Kasumi-1 (cell line): ENCODE measurements at regions not wholly inside any gene's neighbourhood (a gene's known extent, or its start where the extent isn't known, plus 50 kb on each side); places are given as distances from the start of the nearest gene placed in this dataset.

Source experiments
- DNase-seq, 2 experiments: peaks; one replicate each; lab custom pipeline; 2025; lab: John Stamatoyannopoulos, UW

- DNase-seq: no peak
These were observed 380.6 kb upstream of the C2CD4B start for GRCh38 chr15:62545467-62546227.

DNA sequence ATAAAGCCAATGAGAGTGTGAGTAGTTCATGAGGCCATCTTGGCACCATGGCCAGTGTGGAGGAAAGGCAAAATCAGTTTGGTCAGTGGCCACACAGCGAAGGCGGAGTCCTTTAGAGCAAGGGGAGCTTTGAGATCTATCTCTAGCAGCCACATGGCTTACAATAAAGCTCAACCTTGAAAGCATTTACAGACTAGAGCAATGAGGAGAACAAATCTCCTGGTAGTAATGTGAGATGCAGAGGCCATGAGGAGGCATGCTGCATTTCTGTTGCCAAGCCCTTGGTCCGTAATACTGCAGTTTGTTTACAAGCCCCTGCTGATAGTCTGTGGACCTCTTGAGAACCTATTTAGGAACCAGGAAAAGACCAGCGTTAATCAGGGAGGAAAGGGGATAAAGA, 381.5 kb upstream of the C2CD4B start:
- no peak for DNase-seq

- no peak for DNase-seq
These were observed 382.5 kb upstream of the C2CD4B start for GRCh38 chr15:62547584-62547983.

DNA sequence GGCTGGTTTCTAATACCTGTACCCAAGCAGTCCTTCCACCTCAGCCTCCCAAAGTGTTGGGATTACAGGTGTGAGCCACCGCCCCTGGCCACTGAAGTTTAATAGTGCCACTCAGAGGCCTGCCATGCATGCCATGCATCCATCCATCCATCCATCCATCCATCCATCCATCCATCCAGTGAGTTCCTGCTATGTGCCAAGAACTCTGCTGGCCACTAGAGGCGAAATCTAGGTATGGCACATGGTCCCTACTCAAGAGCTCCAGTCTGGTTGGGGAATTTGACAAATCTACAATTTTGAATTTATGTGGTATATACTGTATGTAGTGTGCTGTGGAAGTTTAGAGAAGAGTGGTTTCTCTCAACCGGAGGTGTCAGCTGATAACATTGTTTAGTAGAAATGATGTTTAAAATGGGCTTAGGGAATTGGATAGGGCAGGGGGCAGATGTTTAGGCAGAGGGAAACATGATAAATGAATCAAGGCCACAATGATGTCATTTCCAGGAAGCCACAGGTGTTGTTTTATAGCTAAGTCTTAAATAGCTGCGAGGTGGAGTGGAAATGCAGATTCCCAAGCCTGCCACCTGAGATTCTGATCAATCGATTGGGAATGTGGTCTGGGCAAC, 384.4 kb upstream of the C2CD4B start:
- peak; percentile 16 to 34 for DNase-seq

DNA sequence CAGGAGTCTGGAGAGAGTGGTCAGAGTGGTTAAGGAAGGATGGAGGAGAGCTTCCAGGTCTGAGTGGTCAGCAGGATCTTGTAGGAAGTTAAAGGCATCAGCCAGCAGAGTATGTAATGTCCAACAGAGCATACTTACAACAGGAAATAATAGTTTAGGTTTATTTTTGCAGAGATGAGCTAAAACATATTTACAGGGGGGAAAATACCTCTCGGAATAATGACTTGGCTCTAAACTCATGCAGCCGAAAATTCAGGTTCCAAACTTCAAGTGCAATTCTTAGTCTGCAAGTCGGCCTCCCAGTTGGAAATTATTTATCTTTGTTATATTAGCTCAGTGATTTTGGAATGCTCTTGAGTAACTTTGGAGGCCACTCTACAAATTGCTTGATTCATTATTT, 385.0 kb upstream of the C2CD4B start:
- no peak for DNase-seq

GRCh38 chr15:62552444-62552843, 387.4 kb upstream of the C2CD4B start:
- DNase-seq: no peak

DNA sequence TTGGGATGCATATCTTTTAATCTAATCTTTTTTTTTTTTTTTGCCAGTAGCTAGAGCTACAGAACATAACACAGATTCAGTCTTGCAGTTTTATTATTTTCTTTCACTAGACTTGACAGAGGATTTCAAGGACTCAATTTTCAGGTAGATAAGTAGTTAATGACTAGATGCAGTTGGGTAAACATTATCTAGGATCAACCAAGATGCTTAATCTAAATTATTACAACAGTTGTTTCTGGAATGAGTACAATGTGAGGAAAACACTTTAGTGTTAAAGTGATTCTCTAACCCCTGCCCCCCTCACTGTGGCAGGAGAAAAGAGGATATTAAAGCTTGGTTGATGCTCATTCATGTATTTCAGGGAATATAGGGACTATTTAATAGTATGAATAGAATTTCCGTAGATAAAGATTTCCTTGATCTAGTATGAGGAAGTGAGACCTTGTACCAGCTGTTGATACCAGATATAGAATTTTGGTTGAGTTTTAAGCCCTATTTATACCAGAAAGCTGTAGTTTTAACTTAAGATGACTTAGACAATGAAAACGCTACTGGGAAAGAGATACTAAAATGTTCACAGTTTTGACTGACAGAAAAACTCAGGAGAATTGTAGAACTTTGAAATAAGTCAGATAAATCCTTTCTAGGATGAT, 389.0 kb upstream of the C2CD4B start:
- no peak for DNase-seq

GRCh38 chr15:62558640-62559380, 393.7 kb upstream of the C2CD4B start:
- DNase-seq: no peak

GRCh38 chr15:62559381-62559733, 394.3 kb upstream of the C2CD4B start:
- no peak for DNase-seq

GRCh38 chr15:62561059-62561519, 396.0 kb upstream of the C2CD4B start:
- no peak for DNase-seq

GRCh38 chr15:62561571-62561970, 396.5 kb upstream of the C2CD4B start:
- no peak for DNase-seq

GRCh38 chr15:62564886-62565633, 400.0 kb upstream of the C2CD4B start:
- DNase-seq: no peak

GRCh38 chr15:62565634-62566026, 400.5 kb upstream of the C2CD4B start:
- DNase-seq: no peak

DNA sequence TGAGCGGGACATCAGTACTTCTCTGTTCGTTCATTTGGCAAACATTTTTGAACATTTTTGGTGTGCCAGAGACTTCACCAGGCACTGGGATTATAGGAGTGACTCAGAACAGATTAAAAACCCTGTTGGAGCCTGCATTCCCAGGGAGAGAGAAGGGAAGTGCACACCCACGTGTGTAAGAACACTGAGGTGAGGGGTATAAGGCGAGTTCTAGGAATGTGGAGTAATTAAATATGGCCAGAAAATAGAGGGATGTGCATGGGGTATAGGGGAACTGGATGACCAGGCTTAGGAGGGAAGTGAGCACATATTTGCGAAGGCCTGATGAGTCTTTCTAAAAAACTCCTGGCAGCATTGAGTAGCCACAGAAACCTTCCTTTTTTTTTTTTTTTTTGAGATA, 401.2 kb upstream of the C2CD4B start:
- no peak for DNase-seq

DNA sequence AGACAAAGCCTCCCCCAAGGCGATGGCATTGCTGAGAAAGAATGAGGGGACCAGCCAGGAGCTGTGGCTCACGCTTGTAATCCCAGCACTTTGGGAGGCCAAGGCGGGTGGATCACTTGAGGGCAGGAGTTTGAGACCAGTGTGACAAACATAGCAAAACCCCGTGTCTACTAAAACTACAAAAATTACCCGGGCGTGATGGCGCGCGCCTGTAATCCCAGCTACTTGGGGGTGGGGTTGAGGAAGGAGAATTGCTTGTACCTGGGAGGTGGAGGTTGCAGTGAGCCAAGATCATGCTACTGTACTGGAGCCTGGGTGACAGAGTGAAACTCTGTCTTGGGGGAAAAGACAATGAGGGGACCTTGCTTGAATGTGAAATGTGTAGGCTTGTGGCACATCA, 402.4 kb upstream of the C2CD4B start:
- DNase-seq: no peak

- DNase-seq: no peak
These were observed 402.9 kb upstream of the C2CD4B start for GRCh38 chr15:62568004-62568403.

DNA sequence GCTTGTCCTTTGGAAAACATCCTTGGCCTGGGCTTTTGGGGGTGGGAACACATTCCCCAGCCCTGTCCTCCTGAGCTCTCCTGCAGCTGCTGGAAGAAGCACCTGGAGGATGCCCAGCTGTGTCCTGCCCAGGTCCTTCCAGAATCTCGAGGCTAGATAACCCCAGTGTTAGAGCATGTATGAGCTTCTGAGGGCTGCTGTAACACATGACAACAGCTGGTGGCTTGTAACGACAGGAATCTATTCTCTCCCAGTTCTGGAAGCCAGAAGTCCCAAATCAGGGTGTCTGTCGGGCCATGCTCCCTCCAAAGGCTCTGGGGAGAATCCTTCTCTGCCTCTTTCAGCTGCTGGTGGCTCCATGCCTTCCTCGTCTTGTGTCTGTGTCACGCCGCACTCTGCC, 403.6 kb upstream of the C2CD4B start:
- DNase-seq: no peak

DNA sequence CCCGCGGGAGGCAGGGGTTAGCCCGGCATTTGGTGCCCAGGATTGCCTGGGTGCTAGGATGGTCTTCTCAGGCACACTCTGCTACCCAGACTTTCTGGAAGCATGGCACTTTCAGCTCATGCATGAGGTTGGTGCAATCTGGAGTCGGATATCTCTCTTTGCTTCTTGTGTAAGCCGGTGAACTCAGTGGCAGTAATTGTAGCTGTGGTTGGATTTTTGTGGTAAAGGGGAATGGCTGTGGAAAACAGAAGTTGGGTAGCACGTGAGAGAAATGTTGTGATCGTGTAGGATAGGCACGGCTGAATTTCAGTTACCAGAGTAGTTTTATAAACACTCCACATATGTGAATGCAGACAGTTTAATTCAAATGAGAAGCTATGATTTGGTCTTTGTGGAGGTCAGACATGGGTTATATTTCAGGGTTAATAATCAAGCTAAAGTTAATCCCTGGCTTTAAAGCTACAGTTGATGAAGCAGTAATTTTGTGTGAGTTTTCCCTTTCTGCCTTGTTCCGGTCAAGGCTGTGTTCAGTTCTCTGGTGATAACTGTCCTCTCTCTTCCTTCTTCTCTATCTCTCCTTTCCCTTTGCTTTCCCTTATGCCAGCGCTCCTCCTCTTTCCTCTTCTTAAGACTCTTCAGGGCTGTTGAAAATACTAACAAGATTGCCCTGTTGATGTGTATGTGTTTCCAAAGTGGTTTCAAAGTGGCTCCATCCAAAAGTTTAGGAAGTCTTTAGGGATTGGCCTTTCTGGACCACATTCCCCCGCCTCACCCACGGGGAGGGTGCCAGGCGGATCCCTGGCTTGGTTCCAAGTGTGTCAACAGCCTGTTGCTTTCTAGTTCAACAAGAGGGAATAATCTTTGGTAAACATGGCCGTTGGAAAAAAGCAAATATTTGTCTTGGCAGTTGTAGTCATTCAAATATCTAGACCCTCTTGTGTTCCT, 404.6 kb upstream of the C2CD4B start:
- DNase-seq: no peak

DNA sequence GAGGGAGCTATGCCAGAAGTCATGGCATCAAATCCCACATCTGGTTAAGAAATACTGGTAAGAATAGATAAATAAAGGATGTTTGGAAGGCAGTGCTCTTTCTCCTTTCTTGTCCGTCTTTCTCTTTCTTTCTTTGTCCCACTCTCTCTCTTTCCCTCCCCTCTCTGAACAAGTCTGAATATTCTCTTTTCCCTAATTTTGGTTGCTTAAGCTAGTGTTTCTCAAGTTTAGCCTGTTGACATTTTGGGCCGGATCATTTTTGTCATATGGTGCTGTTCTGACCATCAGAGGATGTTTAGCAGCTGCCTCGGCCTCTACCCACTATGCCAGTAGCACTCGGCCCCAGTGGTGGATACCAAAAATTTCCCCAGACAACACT, 405.3 kb upstream of the C2CD4B start:
- no peak for DNase-seq

- DNase-seq: no peak
These were observed 406.0 kb upstream of the C2CD4B start for GRCh38 chr15:62571072-62571471.

DNA sequence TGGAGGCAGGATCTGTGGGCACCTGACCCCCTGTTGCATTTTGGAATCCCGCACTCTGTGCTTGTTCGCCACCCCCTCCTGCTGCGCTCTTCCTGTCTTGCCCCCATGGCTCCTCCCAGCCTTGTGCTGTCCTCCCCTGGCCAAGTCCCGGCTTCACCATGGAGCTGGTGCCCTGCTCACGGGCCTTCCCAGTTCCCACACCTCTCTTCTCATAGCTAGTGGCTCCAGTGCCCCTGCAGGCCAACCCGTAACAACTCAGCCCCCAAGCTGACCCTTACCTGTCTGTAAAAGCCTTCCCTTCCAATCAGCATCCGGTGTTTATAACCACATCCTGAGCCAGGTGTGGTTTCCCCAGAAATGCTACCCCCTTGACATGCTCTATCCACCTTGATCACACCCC, 407.7 kb upstream of the C2CD4B start:
- DNase-seq: no peak
